ENCODE measurements at regions not wholly inside any gene's neighbourhood (a gene's known extent, or its start where the extent isn't known, plus 50 kb on each side); places are given as distances from the start of the nearest gene placed in this dataset.

DNA sequence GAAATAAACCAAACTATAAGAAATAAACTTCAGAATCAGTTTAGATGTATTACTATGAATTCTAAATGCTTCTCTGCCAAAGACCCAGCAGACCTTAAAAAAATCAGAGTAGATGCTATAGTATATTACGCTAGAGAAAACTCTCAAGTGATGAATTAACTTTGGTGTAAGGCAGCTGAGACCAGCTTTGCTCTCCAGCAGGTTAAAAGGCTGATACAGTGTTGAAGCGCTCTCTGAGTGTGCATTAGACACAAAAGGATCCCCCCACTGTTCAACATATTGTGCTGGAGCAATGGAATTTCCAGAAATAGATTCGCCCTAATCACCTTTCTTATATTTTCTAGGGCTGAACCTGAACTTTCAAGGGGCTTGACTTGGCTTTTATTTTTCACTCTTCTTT, 190.0 kb downstream of the EFHB start:
- no peak for DNase-seq (ENCODE audit: low read depth in 1 of 2, low spot score in 1 of 2)
- Histone ChIP-seq H3K27me3 (ENCODE audit: insufficient read depth, poor library complexity, severe bottlenecking) (no peaks in the 10 kb centered on the region), H3K4me3 (replicated peaks; ENCODE audit: insufficient read depth, low read length) (no peak overlapping the region), H3K27ac (replicated peaks) (no peak overlapping the region)
- no peak for TF ChIP-seq POLR2AphosphoS5 (IDR thresholded peaks at IDR 0.05; ENCODE audit: low read depth)
- no peak for TF ChIP-seq SPI1 (IDR thresholded peaks at IDR 0.05; ENCODE audit: borderline replicate concordance, low read depth)
- TF ChIP-seq GABPA (IDR thresholded peaks at IDR 0.05; ENCODE audit: low read depth) = no peak
- TF ChIP-seq, protein P1, sequence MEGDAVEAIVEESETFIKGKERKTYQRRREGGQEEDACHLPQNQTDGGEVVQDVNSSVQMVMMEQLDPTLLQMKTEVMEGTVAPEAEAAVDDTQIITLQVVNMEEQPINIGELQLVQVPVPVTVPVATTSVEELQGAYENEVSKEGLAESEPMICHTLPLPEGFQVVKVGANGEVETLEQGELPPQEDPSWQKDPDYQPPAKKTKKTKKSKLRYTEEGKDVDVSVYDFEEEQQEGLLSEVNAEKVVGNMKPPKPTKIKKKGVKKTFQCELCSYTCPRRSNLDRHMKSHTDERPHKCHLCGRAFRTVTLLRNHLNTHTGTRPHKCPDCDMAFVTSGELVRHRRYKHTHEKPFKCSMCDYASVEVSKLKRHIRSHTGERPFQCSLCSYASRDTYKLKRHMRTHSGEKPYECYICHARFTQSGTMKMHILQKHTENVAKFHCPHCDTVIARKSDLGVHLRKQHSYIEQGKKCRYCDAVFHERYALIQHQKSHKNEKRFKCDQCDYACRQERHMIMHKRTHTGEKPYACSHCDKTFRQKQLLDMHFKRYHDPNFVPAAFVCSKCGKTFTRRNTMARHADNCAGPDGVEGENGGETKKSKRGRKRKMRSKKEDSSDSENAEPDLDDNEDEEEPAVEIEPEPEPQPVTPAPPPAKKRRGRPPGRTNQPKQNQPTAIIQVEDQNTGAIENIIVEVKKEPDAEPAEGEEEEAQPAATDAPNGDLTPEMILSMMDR (IDR thresholded peaks at IDR 0.05; ENCODE audit: insufficient read depth, low read length) = no peak
- TF ChIP-seq, protein P2, sequence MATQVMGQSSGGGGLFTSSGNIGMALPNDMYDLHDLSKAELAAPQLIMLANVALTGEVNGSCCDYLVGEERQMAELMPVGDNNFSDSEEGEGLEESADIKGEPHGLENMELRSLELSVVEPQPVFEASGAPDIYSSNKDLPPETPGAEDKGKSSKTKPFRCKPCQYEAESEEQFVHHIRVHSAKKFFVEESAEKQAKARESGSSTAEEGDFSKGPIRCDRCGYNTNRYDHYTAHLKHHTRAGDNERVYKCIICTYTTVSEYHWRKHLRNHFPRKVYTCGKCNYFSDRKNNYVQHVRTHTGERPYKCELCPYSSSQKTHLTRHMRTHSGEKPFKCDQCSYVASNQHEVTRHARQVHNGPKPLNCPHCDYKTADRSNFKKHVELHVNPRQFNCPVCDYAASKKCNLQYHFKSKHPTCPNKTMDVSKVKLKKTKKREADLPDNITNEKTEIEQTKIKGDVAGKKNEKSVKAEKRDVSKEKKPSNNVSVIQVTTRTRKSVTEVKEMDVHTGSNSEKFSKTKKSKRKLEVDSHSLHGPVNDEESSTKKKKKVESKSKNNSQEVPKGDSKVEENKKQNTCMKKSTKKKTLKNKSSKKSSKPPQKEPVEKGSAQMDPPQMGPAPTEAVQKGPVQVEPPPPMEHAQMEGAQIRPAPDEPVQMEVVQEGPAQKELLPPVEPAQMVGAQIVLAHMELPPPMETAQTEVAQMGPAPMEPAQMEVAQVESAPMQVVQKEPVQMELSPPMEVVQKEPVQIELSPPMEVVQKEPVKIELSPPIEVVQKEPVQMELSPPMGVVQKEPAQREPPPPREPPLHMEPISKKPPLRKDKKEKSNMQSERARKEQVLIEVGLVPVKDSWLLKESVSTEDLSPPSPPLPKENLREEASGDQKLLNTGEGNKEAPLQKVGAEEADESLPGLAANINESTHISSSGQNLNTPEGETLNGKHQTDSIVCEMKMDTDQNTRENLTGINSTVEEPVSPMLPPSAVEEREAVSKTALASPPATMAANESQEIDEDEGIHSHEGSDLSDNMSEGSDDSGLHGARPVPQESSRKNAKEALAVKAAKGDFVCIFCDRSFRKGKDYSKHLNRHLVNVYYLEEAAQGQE (IDR thresholded peaks at IDR 0.05; ENCODE audit: insufficient replicate concordance, low read depth) = no peak

DNA sequence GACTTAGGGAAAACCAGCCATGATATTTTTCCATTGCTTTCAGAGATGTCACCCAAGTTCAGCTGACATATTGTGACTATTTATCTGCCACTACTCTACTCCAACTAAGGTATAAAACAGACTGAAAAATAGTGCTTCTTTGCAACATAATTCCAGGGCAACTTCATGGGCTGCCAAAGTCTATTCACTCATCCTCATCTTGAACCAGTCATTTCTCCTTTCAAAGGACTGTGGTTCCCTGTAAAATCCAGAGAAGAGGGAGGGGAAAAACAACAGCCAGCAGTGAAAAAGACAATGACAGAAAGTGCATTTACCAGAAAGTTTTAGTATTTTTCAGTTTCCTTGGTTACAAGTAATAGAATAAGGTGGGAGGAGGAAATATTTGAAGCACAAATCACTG, 191.1 kb downstream of the EFHB start:
- Histone ChIP-seq H3K27me3 (ENCODE audit: insufficient read depth, poor library complexity, severe bottlenecking) (no peaks in the 10 kb centered on the region), H3K27ac (replicated peaks) (no peak overlapping the region), H3K4me3 (replicated peaks; ENCODE audit: insufficient read depth, low read length) (no peak overlapping the region)
- no peak for DNase-seq (ENCODE audit: low read depth in 1 of 2, low spot score in 1 of 2)
- TF ChIP-seq, protein P2 (IDR thresholded peaks at IDR 0.05; ENCODE audit: insufficient replicate concordance, low read depth) = no peak
- TF ChIP-seq GABPA (IDR thresholded peaks at IDR 0.05; ENCODE audit: low read depth) = no peak
- no peak for TF ChIP-seq POLR2AphosphoS5 (IDR thresholded peaks at IDR 0.05; ENCODE audit: low read depth)
- no peak for TF ChIP-seq SPI1 (IDR thresholded peaks at IDR 0.05; ENCODE audit: borderline replicate concordance, low read depth)
- TF ChIP-seq, protein P1 (IDR thresholded peaks at IDR 0.05; ENCODE audit: insufficient read depth, low read length) = no peak

DNA sequence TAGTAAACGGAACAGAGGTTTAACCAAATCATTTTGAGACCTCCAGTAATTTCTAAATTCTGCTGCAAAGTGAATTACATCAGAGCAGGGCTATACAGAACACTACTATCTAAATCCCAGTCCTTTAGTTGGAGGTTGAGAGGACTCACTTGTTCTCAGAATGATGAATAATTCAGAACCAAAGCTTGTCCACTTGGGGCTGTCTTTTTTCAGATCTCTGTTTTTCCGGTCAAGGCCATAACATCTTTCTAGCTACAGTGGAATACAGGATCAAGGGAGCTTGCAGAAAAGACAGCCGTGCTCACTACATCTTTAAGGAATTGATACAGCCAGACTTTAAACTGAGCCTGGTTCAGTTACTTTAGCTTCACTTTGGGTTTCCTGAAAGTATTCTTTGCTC, 194.5 kb downstream of the EFHB start:
- H3K4me3 ChIP-seq (replicated peaks; ENCODE audit: insufficient read depth, low read length) = no peak overlapping the region
- TF ChIP-seq, protein P1 (IDR thresholded peaks at IDR 0.05; ENCODE audit: insufficient read depth, low read length) = no peak
- TF ChIP-seq POLR2AphosphoS5 (IDR thresholded peaks at IDR 0.05; ENCODE audit: low read depth) (no peak), SPI1 (IDR thresholded peaks at IDR 0.05; ENCODE audit: borderline replicate concordance, low read depth) (no peak), GABPA (IDR thresholded peaks at IDR 0.05; ENCODE audit: low read depth) (no peak)
- TF ChIP-seq, protein P2 (IDR thresholded peaks at IDR 0.05; ENCODE audit: insufficient replicate concordance, low read depth) = no peak
- DNase-seq (ENCODE audit: low read depth in 1 of 2, low spot score in 1 of 2) = no peak
- no peak overlapping the region for H3K27ac ChIP-seq (replicated peaks)
- H3K27me3 ChIP-seq (ENCODE audit: insufficient read depth, poor library complexity, severe bottlenecking) = no peaks in the 10 kb centered on the region
